CD14-positive monocyte (primary cell): ENCODE measurements at regions not wholly inside any gene's neighbourhood (a gene's known extent, or its start where the extent isn't known, plus 50 kb on each side); places are given as distances from the start of the nearest gene placed in this dataset.

Experiments
- DNase-seq, 3 donors: peaks; one replicate each; pipeline ENCODE4 v3.0.0-alpha.2; 2011 to 2022
- H2AFZ ChIP-seq: 2 replicates; pipeline ENCODE4 v1.6.0; 2012; ENCODE audit warnings: mild to moderate bottlenecking, low read depth, low read length, inconsistent platforms; ENCODE audit not compliant: insufficient read depth, poor library complexity, severe bottlenecking
- H3K27ac ChIP-seq, 2 donors: 1 replicate in 1 of 2; 2 replicates in 1 of 2; pipeline ENCODE4 v1.5.1; 2012 to 2013; ENCODE audit warnings: low read length in 2 of 2, control low read depth in 1 of 2, inconsistent platforms in 1 of 2, low read depth in 1 of 2, mild to moderate bottlenecking in 1 of 2
- H3K27me3 ChIP-seq, 2 donors: one replicate each; pipeline versions ENCODE4 v1.6.0 to v1.6.1; 2011 to 2013; ENCODE audit warnings: low read length in 2 of 2; ENCODE audit not compliant: control insufficient read depth in 2 of 2, insufficient read depth in 2 of 2
- H3K36me3 ChIP-seq, 2 donors: replicated peaks in 1 of 2; 1 replicate in 1 of 2; 2 replicates in 1 of 2; pipeline versions ENCODE4 v1.5.1 to v1.6.1; 2012 to 2013; ENCODE audit warnings: low read length in 2 of 2, control low read depth in 1 of 2, inconsistent platforms in 1 of 2, mild to moderate bottlenecking in 1 of 2; ENCODE audit not compliant: insufficient read depth in 2 of 2, control insufficient read depth in 1 of 2
- H3K4me1 ChIP-seq, 2 donors: 1 replicate in 1 of 2; 2 replicates in 1 of 2; pipeline versions ENCODE4 v1.5.1 to v1.6.1; 2012 to 2013; ENCODE audit warnings: low read length in 2 of 2, control low read depth in 1 of 2, inconsistent platforms in 1 of 2, mild to moderate bottlenecking in 1 of 2, moderate library complexity in 1 of 2; ENCODE audit not compliant: insufficient read depth in 2 of 2, control insufficient read depth in 1 of 2
- H3K4me2 ChIP-seq: replicated peaks from 2 replicates; pipeline ENCODE3; 2012; ENCODE audit warnings: low read length, moderate library complexity, mild to moderate bottlenecking; ENCODE audit not compliant: poor library complexity, severe bottlenecking; ENCODE audit errors: extremely low read depth
- H3K4me3 ChIP-seq, 3 experiments: fragments of 200-600 bp in 1 of 3; sonication (generic) in 1 of 3; replicated peaks in 1 of 3; 1 replicate in 2 of 3; 2 replicates in 1 of 3; pipeline ENCODE4 v1.5.1; 2011 to 2013; ENCODE audit warnings: low read length in 3 of 3, mild to moderate bottlenecking in 3 of 3, control low read depth in 2 of 3, low read depth in 2 of 3, inconsistent platforms in 1 of 3, moderate library complexity in 1 of 3
- H3K79me2 ChIP-seq: 2 replicates; pipeline ENCODE4 v1.6.0; 2012; ENCODE audit warnings: mild to moderate bottlenecking, control low read depth, inconsistent platforms, low read length, moderate library complexity; ENCODE audit not compliant: insufficient read depth
- H3K9ac ChIP-seq: 2 replicates; pipeline ENCODE4 v1.6.0; 2017; ENCODE audit warnings: low read length, mild to moderate bottlenecking; ENCODE audit not compliant: insufficient read depth, poor library complexity, severe bottlenecking
- H3K9me3 ChIP-seq, 2 donors: replicated peaks in 1 of 2; 1 replicate in 1 of 2; 2 replicates in 1 of 2; pipeline versions ENCODE4 v1.5.1 to v1.6.1; 2012 to 2013; ENCODE audit warnings: low read length in 2 of 2, control low read depth in 1 of 2; ENCODE audit not compliant: control insufficient read depth in 1 of 2, insufficient read depth in 1 of 2
- H4K20me1 ChIP-seq: 2 replicates; pipeline ENCODE4 v1.6.0; 2012; ENCODE audit warnings: mild to moderate bottlenecking, low read length, control low read depth, moderate library complexity; ENCODE audit not compliant: insufficient read depth
- H3K27ac Mint-ChIP-seq, 7 donors: one replicate each; pipeline ENCODE4 v1.8.0; 2020; ENCODE audit warnings: mild to moderate bottlenecking in 7 of 7, mixed read lengths in 7 of 7, moderate library complexity in 6 of 7, inconsistent platforms in 2 of 7
- H3K27me3 Mint-ChIP-seq, 3 donors: one replicate each; pipeline ENCODE4 v1.8.0; 2021 to 2022; ENCODE audit warnings: low read depth in 3 of 3, mild to moderate bottlenecking in 3 of 3, mixed read lengths in 3 of 3, moderate library complexity in 3 of 3, inconsistent platforms in 1 of 3
- H3K36me3 Mint-ChIP-seq, 2 donors: one replicate each; pipeline ENCODE4 v1.8.0; 2020; ENCODE audit warnings: mixed read lengths in 2 of 2, inconsistent platforms in 1 of 2, mild to moderate bottlenecking in 1 of 2
- H3K4me1 Mint-ChIP-seq: one replicate; pipeline ENCODE4 v1.8.0; 2020; ENCODE audit warnings: mild to moderate bottlenecking, mixed read lengths
- H3K4me3 Mint-ChIP-seq, 2 donors: one replicate each; pipeline ENCODE4 v1.8.0; 2020; ENCODE audit warnings: mild to moderate bottlenecking in 2 of 2, mixed read lengths in 2 of 2, moderate library complexity in 1 of 2
- H3K9me3 Mint-ChIP-seq, 7 donors: one replicate each; pipeline ENCODE4 v1.8.0; 2020 to 2022; ENCODE audit warnings: mixed read lengths in 7 of 7, mild to moderate bottlenecking in 6 of 7, moderate library complexity in 6 of 7, inconsistent platforms in 2 of 7
- WGBS: methylation state at CpG from one replicate; pipeline ENCODE4 v1.1.5; 2013; ENCODE audit warnings: missing lambda C conversion rate; ENCODE audit not compliant: insufficient coverage; 5-methylcytosine and 5-hydroxymethylcytosine counted together
- intact Hi-C, 2 donors: fragments of 100-400 bp; cut with micrococcal nuclease; formaldehyde crosslinking; loops; one replicate each; pipeline versions ENCODE4 v1.15.0 to v1.15.1; 2023
- TF ChIP-seq, protein P1 (sequence below): fragments of 200-600 bp; IDR thresholded peaks from one replicate; pipeline ENCODE4 v1.8.0; 2022; ENCODE audit warnings: antibody characterized with exemption, mild to moderate bottlenecking

DNA sequence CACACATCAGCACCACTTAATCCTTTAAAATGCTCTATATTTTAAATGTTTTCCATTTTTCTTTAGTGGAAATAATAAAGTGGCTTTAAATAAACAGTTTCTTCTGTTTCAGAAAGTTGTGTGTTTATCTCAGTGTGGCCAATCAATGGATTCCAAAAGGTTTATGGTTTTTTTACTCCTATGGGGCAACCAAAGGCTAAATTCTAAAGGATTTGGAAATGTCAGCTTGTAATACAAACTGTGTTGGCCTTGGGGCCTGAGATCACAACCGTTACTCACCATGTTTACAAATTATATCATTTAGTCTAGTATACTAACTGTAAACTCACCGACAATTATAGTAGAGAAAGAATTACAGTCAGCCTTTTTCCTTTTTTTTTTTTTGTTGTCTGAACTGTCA, 827.2 kb downstream of the EPHA4 start:
- Mint-ChIP-seq H3K27me3 (no peaks in the 10 kb centered on the region), H3K27ac (no peak overlapping the region), H3K4me1 (no peaks in the 10 kb centered on the region), H3K9me3 (peaks cover 0 to 6% (median 3%) of the 10 kb centered on the region in 7 donors), H3K36me3 (no peaks in the 10 kb centered on the region), H3K4me3 (no peak overlapping the region)
- no peak overlapping the region for H3K9ac ChIP-seq
- no peak overlapping the region for H3K27ac ChIP-seq
- no peaks in the 10 kb centered on the region for H3K79me2 ChIP-seq
- no peak overlapping the region for H2AFZ ChIP-seq
- no peak for DNase-seq
- H3K36me3 ChIP-seq = no peaks in the 10 kb centered on the region
- no peak overlapping the region for H3K4me2 ChIP-seq
- TF ChIP-seq, protein P1, sequence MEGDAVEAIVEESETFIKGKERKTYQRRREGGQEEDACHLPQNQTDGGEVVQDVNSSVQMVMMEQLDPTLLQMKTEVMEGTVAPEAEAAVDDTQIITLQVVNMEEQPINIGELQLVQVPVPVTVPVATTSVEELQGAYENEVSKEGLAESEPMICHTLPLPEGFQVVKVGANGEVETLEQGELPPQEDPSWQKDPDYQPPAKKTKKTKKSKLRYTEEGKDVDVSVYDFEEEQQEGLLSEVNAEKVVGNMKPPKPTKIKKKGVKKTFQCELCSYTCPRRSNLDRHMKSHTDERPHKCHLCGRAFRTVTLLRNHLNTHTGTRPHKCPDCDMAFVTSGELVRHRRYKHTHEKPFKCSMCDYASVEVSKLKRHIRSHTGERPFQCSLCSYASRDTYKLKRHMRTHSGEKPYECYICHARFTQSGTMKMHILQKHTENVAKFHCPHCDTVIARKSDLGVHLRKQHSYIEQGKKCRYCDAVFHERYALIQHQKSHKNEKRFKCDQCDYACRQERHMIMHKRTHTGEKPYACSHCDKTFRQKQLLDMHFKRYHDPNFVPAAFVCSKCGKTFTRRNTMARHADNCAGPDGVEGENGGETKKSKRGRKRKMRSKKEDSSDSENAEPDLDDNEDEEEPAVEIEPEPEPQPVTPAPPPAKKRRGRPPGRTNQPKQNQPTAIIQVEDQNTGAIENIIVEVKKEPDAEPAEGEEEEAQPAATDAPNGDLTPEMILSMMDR = no peak
- no peaks in the 10 kb centered on the region for H3K4me1 ChIP-seq
- no peaks in the 10 kb centered on the region for H3K27me3 ChIP-seq
- intact Hi-C loops = no loop called here
- peaks cover 0 to 10% of the 10 kb centered on the region in 2 donors for H3K9me3 ChIP-seq
- H4K20me1 ChIP-seq = no peaks in the 10 kb centered on the region
- H3K4me3 ChIP-seq = no peak overlapping the region
- no CpG with 5 or more reads among the region's 2 CpGs for WGBS

DNA sequence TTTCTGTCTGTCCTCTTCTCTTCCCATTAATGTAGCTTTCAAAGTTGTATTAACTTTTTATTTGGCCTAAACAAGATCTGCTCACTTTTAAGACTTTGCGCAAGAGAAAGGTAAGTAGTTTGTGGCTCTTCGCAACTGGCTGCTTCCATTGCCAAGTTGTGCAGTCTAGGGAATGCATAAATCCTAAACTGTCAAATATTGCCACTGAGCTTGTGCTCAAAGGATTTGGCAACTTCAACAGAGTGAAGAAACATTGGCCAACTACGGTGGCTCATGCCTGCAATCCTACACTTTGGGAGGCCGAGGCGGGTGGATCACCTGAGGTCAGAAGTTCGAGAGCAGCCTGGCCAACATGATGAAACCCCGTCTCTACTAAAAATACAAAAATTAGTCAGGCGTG, 826.4 kb downstream of the EPHA4 start:
- Mint-ChIP-seq H3K27ac (no peak overlapping the region), H3K9me3 (peaks cover 0 to 6% (median 3%) of the 10 kb centered on the region in 7 donors), H3K27me3 (no peaks in the 10 kb centered on the region), H3K4me1 (no peaks in the 10 kb centered on the region), H3K36me3 (no peaks in the 10 kb centered on the region), H3K4me3 (no peak overlapping the region)
- Histone ChIP-seq H3K27me3 (no peaks in the 10 kb centered on the region), H3K9me3 (peaks cover 0 to 10% of the 10 kb centered on the region in 2 donors), H3K4me2 (no peak overlapping the region), H4K20me1 (no peaks in the 10 kb centered on the region), H2AFZ (no peak overlapping the region), H3K79me2 (no peaks in the 10 kb centered on the region), H3K4me1 (no peaks in the 10 kb centered on the region), H3K36me3 (no peaks in the 10 kb centered on the region), H3K9ac (no peak overlapping the region), H3K4me3 (no peak overlapping the region), H3K27ac (no peak overlapping the region)
- intact Hi-C loops = no loop called here
- TF ChIP-seq, protein P1 = no peak
- DNase-seq = no peak
- 90% methylated on average over 6 of the region's 8 CpGs for WGBS
